ENCODE measurements at regions not wholly inside any gene's neighbourhood (a gene's known extent, or its start where the extent isn't known, plus 50 kb on each side); places are given as distances from the start of the nearest gene placed in this dataset.

- WGBS (ENCODE audit: insufficient coverage) = 69% methylated on average over 4 of the region's 7 CpGs
- Histone ChIP-seq H3K4me3 (ENCODE audit: control extremely low read depth in 1 of 5, extremely low read depth in 1 of 5, insufficient read depth in 1 of 5, low read depth in 2 of 5, low read length in 4 of 5) (no peak overlapping the region), H3K27ac (ENCODE audit: low read length in 2 of 2) (no peak overlapping the region), H3K79me2 (ENCODE audit: control insufficient read depth, insufficient read depth, low read length) (no peaks in the 10 kb centered on the region), H3K4me1 (ENCODE audit: control insufficient read depth in 2 of 2, insufficient read depth in 2 of 2, low read length in 2 of 2) (no peaks in the 10 kb centered on the region), H3K27me3 (replicated peaks in 1 of 4; ENCODE audit: control extremely low read depth in 1 of 4, control insufficient read depth in 3 of 4, insufficient read depth in 4 of 4, low read length in 3 of 4) (no peaks in the 10 kb centered on the region), H3K4me2 (replicated peaks; ENCODE audit: low read depth, low read length, poor library complexity, severe bottlenecking) (no peak overlapping the region), H3K9ac (ENCODE audit: low read length) (no peak overlapping the region), H3K9me3 (ENCODE audit: control extremely low read depth in 1 of 3, control insufficient read depth in 2 of 3, insufficient read depth in 1 of 3, low read length in 2 of 3) (peaks cover 0 to 1% (median 0%) of the 10 kb centered on the region in 3 donors), H3K36me3 (replicated peaks in 1 of 2; ENCODE audit: control extremely low read depth in 1 of 2, control insufficient read depth in 1 of 2, extremely low read depth in 1 of 2, insufficient read depth in 2 of 2, low read length in 1 of 2) (no peaks in the 10 kb centered on the region), H4K20me1 (ENCODE audit: control insufficient read depth, insufficient read depth, low read length, poor library complexity, severe bottlenecking) (no peaks in the 10 kb centered on the region), H2AFZ (ENCODE audit: insufficient read depth, low read depth, low read length, poor library complexity, severe bottlenecking) (no peak overlapping the region)
- POLR2A ChIA-PET = no interaction called here
- Mint-ChIP-seq H3K27ac (no peak overlapping the region), H3K4me1 (no peaks in the 10 kb centered on the region), H3K4me3 (no peak overlapping the region), H3K27me3 (no peaks in the 10 kb centered on the region), H3K9me3 (ENCODE audit: insufficient read depth) (peaks cover 7% of the 10 kb centered on the region)
- ATAC-seq (ENCODE audit: low read depth) (no peak), DNase-seq (no peak)
- no peak for TF ChIP-seq EZH2 (IDR thresholded peaks at IDR 0.05; ENCODE audit: borderline replicate concordance, insufficient read depth, low read depth, low read length, poor library complexity, severe bottlenecking)
- TF ChIP-seq, protein P1, sequence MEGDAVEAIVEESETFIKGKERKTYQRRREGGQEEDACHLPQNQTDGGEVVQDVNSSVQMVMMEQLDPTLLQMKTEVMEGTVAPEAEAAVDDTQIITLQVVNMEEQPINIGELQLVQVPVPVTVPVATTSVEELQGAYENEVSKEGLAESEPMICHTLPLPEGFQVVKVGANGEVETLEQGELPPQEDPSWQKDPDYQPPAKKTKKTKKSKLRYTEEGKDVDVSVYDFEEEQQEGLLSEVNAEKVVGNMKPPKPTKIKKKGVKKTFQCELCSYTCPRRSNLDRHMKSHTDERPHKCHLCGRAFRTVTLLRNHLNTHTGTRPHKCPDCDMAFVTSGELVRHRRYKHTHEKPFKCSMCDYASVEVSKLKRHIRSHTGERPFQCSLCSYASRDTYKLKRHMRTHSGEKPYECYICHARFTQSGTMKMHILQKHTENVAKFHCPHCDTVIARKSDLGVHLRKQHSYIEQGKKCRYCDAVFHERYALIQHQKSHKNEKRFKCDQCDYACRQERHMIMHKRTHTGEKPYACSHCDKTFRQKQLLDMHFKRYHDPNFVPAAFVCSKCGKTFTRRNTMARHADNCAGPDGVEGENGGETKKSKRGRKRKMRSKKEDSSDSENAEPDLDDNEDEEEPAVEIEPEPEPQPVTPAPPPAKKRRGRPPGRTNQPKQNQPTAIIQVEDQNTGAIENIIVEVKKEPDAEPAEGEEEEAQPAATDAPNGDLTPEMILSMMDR (IDR thresholded peaks at IDR 0.05) = no peak
- CTCF ChIA-PET = no interaction called here
- intact Hi-C loops (cut with micrococcal nuclease) = no loop called here
These were observed 105.2 kb downstream of the SLITRK6 start for GRCh38 chr13:85693889-85694511.

GRCh38 chr13:85690368-85690767, 108.9 kb downstream of the SLITRK6 start:
- peaks cover 3% of the 10 kb centered on the region for H3K9me3 Mint-ChIP-seq (ENCODE audit: insufficient read depth)
- no peaks in the 10 kb centered on the region for H3K79me2 ChIP-seq (ENCODE audit: control insufficient read depth, insufficient read depth, low read length)
- H3K9me3 ChIP-seq (ENCODE audit: control extremely low read depth in 1 of 3, control insufficient read depth in 2 of 3, insufficient read depth in 1 of 3, low read length in 2 of 3) = peaks cover 0 to 1% (median 0%) of the 10 kb centered on the region in 3 donors
- H3K27ac Mint-ChIP-seq = no peak overlapping the region
- TF ChIP-seq, protein P1 (IDR thresholded peaks at IDR 0.05) = no peak
- TF ChIP-seq EZH2 (IDR thresholded peaks at IDR 0.05; ENCODE audit: borderline replicate concordance, insufficient read depth, low read depth, low read length, poor library complexity, severe bottlenecking) = no peak
- no peak for DNase-seq
- H3K9ac ChIP-seq (ENCODE audit: low read length) = no peak overlapping the region
- no peaks in the 10 kb centered on the region for H4K20me1 ChIP-seq (ENCODE audit: control insufficient read depth, insufficient read depth, low read length, poor library complexity, severe bottlenecking)
- H3K27ac ChIP-seq (ENCODE audit: low read length in 2 of 2) = no peak overlapping the region
- no peak overlapping the region for H3K4me2 ChIP-seq (replicated peaks; ENCODE audit: low read depth, low read length, poor library complexity, severe bottlenecking)
- ChIA-PET CTCF (no interaction called here), POLR2A (no interaction called here)
- H3K27me3 Mint-ChIP-seq = no peaks in the 10 kb centered on the region
- no peak overlapping the region for H3K4me3 Mint-ChIP-seq
- no peaks in the 10 kb centered on the region for H3K4me1 Mint-ChIP-seq
- H3K27me3 ChIP-seq (replicated peaks in 1 of 4; ENCODE audit: control extremely low read depth in 1 of 4, control insufficient read depth in 3 of 4, insufficient read depth in 4 of 4, low read length in 3 of 4) = no peaks in the 10 kb centered on the region
- H3K4me3 ChIP-seq (ENCODE audit: control extremely low read depth in 1 of 5, extremely low read depth in 1 of 5, insufficient read depth in 1 of 5, low read depth in 2 of 5, low read length in 4 of 5) = no peak overlapping the region
- intact Hi-C loops (cut with micrococcal nuclease) = no loop called here
- no peak for ATAC-seq (ENCODE audit: low read depth)
- no peaks in the 10 kb centered on the region for H3K4me1 ChIP-seq (ENCODE audit: control insufficient read depth in 2 of 2, insufficient read depth in 2 of 2, low read length in 2 of 2)
- H2AFZ ChIP-seq (ENCODE audit: insufficient read depth, low read depth, low read length, poor library complexity, severe bottlenecking) = no peak overlapping the region
- no CpG with 5 or more reads among the region's 1 CpG for WGBS (ENCODE audit: insufficient coverage)
- H3K36me3 ChIP-seq (replicated peaks in 1 of 2; ENCODE audit: control extremely low read depth in 1 of 2, control insufficient read depth in 1 of 2, extremely low read depth in 1 of 2, insufficient read depth in 2 of 2, low read length in 1 of 2) = no peaks in the 10 kb centered on the region

All from B cell (primary cell).